DMS79 (cell line): ENCODE measurements at regions not wholly inside any gene's neighbourhood (a gene's known extent, or its start where the extent isn't known, plus 50 kb on each side); places are given as distances from the start of the nearest gene placed in this dataset.
"Not testable (repeated sequence)": the region's sequence is repeated elsewhere in the genome, so short reads cannot be mapped to it uniquely, and the experiment has no call there.

ENCODE experiments used
- DNase-seq: peaks from one replicate; lab custom pipeline; 2025; lab: John Stamatoyannopoulos, UW

DNA sequence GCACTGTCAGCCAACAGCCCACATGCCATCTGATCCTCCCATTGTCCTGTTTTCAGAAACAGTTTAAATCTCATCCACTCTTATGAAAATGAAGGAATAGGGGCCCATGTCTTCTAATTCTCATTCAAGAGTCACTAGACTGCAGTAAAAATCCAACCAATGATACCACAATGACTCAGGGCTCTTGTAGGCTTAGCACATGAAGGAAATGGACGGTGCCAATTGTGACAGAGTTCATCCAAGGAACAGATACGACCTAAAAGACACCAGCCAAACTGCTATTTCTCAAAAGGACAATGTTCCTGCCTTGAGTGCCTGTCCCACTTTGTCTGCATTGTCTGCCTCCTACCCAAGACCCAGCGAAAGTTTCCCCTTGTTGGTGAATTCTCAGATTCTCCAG, 204.8 kb upstream of the COX10 start:
- no peak for DNase-seq

DNA sequence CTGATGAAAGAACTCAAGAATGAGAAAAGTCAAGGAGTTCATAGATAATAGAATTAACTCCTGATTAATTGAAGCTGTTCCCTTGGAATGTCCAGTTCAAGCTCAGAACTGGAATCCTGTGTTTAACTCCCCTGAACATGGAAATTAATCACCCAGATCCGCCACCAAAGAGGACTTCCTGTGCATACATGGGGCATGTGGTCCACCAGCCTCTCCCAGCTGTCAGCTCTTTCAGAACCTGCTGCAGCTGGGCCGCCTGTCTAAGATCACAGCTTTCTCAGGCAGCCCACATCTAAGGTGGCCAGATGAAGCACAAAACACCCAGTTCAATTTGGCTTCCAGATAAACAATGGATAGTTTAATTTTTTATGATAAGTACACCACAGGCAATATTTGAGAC, 203.7 kb upstream of the COX10 start:
- DNase-seq: no peak

DNA sequence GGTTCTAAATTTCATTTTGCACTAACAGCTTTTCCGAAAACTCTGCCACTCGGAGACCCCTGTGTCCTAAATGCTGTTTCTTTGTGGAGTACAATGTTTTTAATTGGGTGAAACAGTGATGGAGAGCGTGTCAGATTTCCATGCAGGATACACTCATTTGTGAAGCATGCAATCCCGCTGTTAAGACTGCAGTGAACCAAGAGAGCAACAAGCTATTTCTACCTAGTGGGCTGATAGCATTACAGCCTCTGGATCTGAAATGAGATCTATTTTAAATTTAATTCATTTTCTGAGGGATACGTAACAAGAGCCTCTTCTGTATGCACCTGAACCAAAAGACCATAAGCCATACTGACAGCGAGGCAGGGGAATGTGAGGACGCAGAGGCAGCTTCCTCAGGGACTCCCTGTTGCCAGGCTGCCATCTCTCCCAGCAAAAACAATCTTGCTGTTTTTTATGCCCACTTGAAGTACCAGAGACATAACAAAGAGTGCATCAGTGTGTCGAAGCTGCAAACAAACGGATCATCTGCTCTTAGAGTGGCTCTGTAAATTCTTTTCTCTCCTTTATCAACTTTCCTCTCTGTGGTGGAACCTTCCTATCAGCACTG, 199.9 kb upstream of the COX10 start:
- peak; percentile 1 for DNase-seq

DNA sequence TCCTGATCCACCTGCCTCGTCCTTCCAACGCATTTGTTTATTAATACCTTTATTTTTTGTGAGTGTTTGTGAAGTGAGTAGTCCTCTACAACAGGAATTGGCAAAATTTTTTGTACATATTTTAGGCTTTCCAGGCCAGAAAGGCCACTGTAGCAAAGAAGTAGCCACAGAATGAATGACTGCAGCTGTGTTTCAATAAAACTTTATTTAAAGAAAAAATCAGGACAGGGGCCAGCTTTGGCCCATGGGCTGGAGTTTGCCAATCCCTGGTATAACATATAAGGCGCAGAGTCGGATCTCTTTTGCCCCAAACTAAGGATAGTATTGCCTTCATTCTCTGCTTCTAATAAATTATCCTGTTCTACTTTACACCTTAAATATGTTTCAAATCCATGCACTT, 198.0 kb upstream of the COX10 start:
- DNase-seq: no peak

DNA sequence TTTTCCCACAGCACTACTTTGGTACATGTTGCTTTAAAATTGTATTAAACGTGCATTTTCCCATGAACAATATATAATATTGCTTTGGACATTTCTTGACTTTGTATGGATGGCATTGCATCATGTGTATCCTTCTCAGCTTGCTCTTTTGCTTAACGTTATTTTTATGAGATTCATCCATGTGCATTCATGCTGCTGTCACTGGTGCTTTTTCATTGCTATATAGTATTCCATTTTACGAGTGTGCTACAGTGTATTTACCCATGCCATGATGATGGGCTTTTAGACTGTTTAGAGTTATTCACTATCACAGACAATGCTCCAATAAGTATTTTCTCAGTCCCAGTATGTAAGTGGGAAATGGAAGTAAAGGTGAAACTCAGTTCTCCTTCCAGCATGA, 195.2 kb upstream of the COX10 start:
- no peak for DNase-seq

DNA sequence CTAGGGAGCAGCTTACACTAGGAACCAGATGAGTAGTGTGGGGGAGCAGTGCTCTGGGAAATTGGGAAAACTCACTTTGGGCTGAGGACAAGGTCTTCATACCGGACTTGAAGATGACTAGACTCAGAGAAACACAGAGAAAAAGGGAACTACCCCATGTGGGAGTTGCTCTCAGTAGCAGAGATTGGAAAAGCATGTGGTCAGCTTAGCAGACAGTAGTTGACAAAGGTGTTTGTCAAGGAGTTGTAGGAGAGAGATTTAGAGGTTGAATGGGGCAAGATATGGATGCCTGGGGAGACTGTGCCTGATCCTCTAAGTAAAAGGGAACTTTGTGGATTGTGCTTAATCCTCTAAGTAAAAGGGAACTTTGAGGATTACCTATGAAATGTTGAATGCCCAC, 194.5 kb upstream of the COX10 start:
- no peak for DNase-seq

DNA sequence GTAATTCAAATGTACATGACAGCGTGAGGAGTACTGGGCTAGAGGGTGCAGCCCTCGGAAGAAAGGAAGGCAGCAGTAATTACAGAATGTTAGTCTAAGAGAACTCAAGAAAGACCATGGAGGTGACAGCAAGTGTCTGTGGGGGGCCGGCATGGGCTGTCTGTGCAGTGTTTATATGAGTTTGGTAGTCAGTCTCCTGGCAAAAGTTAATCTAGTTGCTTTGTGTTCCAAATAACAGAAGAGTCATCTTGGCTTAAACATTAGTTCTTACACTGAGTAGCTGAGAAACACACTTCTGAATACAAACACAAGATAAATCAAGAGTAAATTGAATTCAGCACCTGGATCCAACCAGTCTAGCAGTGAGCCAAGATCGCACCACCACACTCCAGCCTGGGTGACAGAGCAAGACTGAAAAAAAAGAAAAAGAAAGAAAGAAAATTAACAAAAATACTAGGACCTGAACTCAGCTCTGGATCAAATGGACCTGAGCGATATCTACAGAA, 189.3 kb upstream of the COX10 start:
- DNase-seq: no peak

DNA sequence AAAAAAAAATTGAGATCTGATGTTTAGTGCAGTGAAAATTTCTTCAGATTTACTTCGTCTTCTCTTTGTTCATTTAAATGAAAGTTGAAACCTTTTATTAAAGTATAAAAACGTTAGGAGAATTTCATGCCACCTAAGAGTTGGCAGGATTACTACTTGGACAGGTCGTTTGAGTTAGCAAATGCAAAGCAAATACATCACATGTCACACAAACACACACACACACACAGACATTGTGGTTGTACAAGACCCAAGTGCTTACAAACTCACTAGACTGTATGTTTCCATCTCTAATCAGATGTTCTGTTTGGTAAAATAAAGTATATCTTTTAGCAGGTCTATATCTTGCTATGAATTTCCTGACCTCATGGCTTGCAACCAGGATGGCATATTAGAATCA, 185.6 kb upstream of the COX10 start:
- DNase-seq: no peak

DNA sequence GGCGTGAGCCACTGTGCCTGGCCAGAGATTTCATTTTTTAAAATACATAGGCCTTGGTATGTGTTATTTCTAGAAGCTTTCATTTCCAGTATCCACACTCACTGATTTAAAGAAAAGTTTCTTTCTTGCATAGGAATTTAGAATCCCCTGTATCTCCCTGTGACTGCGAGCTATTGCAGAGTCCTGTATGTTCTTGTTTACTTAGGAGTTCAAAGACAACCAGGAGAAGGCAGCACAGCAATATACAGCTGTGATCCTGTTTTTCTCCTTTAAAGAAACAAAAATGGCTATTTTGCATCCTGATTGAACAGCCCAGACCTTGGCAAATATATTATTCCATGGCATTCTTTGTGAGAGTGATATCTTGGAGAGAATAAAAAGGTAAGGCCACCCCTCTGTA, 185.0 kb upstream of the COX10 start:
- DNase-seq: no peak

DNA sequence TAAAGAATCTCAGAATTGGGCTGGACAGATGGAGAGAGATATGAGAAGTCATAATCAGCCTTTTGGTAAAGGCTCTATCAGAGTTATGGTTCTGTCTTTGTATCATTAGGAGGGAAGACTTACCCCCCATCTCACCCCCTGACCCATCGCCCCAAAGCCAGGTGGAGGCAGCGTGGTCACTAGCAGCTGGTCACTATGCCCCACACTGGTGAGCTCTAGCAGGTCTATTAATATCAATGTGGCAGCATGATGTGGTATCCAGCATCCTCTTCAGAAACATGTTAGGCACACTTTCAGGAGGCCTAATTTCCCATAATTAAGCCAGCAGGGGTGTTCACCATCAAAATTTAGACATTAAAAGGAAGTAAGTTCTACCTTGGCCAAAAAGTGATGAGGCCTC, 183.8 kb upstream of the COX10 start:
- no peak for DNase-seq

DNA sequence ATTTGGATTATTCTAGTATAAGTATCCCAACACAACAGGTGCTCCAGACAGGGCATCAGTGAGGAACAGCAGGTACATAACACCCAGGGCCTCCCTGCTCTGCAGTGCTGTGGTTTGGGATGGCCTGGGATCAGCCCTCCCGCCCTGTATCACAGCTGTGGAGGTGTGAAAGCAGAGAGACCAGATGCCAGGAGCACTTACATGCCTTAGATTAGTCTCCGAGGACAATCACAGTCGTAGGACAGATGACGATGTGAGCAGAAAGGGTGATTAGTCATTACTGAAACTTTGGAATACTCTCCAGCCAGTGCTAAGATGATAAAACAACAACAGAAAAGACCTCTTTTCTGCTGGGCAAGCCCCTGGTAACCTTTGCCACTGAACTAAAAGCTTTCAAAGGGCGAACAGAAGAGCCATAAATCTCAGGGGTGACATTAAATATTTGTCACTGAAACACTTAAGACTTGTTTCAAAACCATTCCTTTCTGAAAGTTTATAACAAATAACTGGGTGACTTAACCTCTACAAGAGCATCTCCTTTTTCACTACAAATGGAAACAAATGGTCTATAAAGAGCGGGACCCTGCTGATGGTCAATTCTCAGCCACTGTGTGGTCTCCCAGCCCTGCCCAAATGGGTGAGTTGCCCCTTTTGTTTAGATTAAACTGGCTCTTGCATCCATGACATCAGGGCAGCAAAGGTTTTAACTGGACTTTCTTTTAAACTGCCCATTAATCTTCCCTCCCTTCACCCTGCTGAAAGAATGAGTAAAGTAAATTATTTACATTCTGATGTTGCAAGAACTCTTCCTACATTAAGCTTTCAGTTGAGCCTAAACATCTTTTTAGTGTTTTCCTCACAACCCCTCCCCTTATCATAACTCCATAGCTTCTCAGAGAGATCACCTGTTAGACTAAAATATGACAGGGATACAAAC, 183.1 kb upstream of the COX10 start:
- DNase-seq: no peak

DNA sequence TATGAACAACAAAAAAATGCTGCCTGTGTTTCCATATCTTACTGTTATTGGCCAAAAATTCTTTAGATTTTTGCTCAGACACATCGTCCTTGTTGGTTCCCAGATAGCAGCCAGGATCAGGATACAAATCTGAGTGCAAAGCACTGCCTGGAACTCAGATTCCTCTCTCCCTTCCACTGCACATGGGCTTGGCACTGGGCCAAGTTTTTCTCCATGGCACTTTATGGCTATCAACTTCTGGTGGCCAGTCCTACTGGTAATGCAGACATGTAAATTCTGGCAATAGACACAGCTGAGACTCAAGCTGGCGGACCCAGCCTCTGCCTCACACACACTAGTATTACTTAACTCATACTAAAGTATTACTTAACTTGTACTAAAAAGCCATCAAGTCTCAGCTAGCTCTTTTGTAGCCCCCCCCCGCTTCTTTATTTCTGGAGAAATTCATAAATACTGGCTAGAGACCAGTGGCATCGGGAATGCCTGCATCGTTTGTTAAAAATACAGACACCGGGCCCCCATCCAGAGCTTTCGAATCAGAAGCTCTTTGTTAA, 181.2 kb upstream of the COX10 start:
- no peak for DNase-seq

DNA sequence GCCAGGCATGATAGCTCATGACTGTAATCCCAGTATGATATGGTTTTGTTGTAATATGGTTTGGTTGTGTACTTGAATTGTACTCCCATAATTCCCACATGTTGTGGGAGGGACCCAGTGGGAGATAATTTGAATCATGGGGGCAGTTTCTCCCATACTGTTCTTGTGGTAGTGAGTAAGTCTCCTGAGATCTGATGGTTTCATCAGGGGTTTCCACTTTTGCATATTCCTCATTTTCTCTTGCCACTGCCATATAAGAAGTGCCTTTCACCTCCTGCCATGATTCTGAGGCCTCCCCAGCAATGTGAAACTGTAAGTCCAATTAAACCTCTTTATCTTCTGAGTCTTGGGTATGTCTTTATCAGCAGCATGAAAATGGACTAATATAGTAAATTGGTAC, 160.3 kb upstream of the COX10 start:
- DNase-seq: not testable (repeated sequence)

DNA sequence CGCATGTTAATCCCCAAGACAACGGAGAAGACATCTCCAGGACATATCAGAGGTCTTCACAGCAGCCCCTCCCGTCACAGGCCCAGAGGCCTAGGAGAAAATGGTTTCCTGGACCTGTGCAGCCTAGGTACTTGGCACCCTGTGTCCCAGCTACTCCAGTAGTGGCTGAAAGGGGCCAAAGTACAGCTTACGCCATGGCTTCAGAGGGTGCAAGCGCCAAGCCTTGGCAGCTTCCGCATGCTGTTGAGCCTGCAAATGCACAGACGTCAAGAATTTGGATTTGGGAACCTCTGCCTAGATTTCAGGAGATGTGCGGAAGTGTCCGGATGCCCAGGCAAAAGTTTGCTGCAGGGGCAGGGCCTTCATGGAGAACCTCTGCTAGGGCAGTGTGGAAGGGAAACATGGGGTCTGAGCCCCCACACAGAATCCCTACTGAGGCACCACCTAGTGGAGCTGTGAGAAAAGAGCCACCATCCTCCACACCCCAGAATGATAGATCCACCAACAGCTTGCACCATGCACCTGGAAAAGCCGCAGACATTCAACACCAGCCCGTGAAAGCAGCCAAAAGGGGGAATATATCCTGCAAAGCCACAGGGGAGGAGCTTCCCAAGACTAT, 159.3 kb upstream of the COX10 start:
- DNase-seq: no peak

DNA sequence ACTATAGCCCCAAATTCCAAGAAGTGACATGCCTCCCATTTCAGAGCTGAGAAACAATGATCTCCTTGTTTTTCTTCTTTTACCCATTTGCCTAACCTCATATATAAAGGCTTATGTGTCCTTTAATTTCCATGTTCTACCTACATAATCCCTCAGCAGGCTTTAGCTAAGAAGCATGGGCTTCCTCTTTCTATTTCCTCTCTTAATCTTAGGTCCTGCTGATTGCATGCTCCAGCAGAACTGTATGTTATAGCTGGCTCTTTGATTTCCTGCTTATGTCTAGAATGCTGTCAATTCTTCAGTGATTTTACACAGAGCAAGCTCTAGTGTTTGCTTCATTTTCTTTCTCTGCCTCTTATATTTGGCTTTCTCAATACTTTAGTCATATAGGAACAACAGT, 151.7 kb upstream of the COX10 start:
- DNase-seq: no peak

DNA sequence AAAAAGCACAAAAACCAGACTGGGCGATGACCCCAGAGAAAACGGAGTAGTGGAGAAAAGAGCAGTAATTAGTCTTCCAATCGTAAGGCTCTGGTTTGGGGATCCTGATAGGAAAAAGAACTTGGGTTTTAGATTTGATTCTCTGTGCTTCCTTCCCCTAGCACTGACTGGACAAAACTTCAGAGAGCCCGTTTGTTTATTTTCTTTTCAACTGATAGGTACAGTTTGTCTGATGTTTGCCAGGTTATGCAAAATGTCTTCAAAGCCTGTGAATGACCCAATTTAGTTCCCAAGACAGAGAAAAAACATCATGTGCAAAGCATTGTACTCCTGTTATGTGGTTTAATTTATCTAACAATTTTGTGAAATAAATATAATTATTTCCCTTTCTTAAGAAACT, 151.1 kb upstream of the COX10 start:
- DNase-seq: no peak

DNA sequence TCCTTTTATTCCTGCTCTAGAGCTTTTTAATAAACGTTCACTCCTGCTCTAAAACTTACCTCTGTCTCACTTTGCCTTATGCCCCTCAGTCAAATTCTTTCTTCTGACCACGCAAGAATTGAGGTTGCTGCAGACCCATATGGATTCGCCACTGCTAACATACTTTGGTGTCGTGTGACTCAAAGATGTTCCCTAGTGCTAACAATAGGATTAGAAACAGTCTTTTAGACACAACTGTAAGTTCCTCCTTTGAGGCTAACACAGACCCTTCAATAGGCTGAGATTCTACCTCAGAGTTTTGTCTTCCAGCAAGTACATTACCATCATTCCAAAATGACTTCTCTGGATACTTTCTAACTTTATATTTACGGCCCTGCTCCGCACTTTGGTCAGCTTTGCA, 149.5 kb upstream of the COX10 start:
- no peak for DNase-seq

DNA sequence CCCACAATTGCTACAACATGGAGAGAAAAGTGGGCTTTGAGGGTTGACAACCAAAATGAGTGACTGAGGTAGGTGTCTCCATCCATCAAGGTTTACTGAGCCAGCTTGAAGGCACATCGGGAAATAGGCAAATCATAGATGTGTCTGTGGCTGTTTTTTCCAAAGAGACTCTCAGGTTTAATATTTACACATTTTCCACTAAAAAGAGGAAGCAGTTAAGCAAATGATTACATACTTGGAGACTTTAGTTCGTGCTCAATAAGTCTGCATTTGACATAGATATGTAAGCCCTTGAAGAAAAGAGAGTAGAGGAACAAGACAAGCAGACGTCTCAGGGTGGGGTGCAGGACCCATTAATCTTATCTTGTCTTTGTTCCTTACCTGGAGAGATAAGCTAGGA, 148.9 kb upstream of the COX10 start:
- DNase-seq: no peak

DNA sequence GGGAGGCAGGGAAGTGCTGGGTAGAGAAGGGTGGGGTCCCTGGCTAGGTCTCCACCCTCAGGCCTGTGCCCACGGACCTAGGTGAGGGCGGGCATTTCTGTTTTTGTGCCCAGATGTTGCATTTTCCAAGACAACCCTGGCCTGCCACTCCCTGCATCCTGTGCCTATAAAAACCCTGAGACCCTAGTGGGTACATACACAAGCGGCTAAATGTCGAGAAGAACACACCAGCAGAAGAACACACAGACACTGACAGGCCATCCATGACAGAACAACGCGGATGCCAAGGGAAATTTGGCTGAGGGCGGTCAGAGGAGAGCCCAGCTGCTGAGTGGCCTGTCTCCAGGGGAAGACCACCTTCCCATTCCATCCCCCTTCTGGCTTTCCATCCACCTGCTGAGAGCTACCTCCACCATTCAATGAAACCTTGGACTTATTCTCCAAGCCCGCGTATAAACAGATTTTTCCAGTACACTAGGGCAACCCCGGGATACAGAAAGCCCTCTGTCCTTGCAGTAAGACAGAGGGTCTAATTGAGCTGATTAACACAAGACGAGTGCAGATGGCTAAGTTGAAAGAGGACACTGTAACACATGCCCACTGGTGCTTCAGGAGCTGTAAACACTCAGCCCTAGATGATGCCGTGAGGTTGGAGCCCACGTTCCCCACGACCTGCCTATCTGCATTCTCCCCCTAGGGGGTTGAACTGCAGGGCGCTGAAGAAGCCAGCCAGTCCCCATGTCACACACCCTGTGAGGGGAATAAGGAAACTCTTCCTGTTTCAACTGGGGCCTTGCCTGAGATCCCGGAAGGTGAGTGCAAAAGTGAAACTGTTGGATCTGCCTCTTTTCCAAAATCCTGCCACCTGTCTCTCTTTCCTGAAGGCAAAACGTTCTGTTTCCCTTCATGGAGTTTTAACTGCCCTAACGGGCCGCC, 147.2 kb upstream of the COX10 start:
- DNase-seq: no peak

DNA sequence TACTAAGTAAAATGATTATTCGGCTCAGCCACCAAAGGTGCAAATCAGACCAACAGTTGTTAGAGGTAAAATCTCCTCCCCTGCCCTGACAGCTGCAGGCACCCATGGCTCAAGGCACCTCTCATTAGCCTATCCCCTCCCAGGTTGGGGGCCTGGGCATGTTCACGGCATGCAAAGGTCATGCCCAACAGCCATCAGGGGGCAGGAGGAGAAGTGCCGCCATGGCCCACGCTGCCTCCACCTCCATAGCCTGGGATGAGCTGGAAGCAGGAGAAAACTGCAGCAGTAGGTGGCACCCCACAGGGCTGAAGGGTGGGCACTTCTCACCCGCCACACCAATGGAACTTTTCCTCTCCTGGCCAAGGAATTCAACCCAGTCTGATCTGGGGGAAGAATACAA, 146.4 kb upstream of the COX10 start:
- DNase-seq: no peak

DNA sequence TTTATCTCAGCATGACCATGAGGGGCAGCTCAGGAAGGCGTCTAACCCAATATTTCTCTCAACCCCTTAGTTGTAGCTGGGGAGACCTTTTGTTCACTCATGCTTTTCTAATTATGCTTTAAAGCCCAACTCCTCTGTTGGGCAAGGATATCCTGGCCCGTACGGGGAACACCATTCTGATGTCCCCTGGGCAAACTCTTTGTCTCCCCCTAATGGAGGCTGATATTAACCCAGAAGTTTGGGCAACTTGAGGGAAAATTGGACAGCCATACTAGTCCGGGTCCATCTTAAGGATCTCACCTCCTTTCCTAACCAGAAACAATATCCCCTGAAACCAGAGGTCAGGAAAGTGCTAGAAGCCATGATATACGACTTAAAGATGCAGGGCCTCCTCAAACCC, 143.7 kb upstream of the COX10 start:
- no peak for DNase-seq

DNA sequence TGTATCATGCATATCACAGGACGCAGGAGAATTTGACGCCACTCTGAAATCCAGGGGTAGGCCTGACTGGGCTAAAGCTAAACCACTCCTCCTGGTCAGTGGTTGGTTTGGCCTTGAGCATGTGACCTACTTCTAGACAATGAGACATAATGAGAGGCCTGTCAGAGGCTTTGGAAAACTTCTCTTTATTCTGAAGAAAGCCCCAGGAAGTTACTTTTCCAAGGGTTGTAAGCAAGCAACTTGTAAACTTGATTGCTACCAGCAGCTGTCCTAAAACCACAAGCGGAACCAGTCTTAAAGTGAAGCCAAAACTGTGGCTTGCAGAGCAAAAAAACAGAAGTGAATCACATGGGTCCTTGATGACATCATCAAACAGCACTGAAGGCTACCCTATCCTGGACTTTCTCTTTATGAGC, 138.2 kb upstream of the COX10 start:
- DNase-seq: no peak
